ENCODE measurements at regions not wholly inside any gene's neighbourhood (a gene's known extent, or its start where the extent isn't known, plus 50 kb on each side); places are given as distances from the start of the nearest gene placed in this dataset.

- DNase-seq (ENCODE audit: extremely low read depth in 1 of 4, low spot score in 3 of 4) (no peak), FAIRE-seq (no peak), ATAC-seq (no peak)
- H3K27me3 ChIP-seq (ENCODE audit: control insufficient read depth in 2 of 2, insufficient read depth in 2 of 2, low read length in 2 of 2) = no peaks in the 10 kb centered on the region
- no peaks in the 10 kb centered on the region for H3K9me1 ChIP-seq (ENCODE audit: control insufficient read depth, insufficient read depth, low read length)
- H3K9ac ChIP-seq (ENCODE audit: insufficient read depth in 1 of 2, low read depth in 2 of 2, low read length in 2 of 2) = no peak overlapping the region
- no peaks in the 10 kb centered on the region for H3K4me1 ChIP-seq (replicated peaks in 1 of 2; ENCODE audit: control insufficient read depth in 2 of 2, insufficient read depth in 2 of 2, low read length in 2 of 2)
- H4K20me1 ChIP-seq (replicated peaks; ENCODE audit: control insufficient read depth, insufficient read depth, low read length) = no peaks in the 10 kb centered on the region
- BruUV-seq (replicated peaks) = no TSS peak
- no peak overlapping the region for H2AFZ ChIP-seq (ENCODE audit: low read depth, low read length)
- H3K9me3 ChIP-seq (replicated peaks; ENCODE audit: control insufficient read depth, insufficient read depth, low read depth, low read length) = no peaks in the 10 kb centered on the region
- no peak for TF ChIP-seq TGIF2 (CRISPR knock-in tag; IDR thresholded peaks at IDR 0.05)
- no peak for TF ChIP-seq ZNF212 (CRISPR knock-in tag; IDR thresholded peaks at IDR 0.05)
- TF ChIP-seq FOXP1 (CRISPR knock-in tag; IDR thresholded peaks at IDR 0.05) = no peak
- no peak for TF ChIP-seq ZNF79 (CRISPR knock-in tag; IDR thresholded peaks at IDR 0.05; ENCODE audit: low read depth)
- TF ChIP-seq FOXK1 (CRISPR knock-in tag; IDR thresholded peaks at IDR 0.05; ENCODE audit: borderline replicate concordance) = no peak
- TF ChIP-seq ZEB2 (IDR thresholded peaks at IDR 0.05) = no peak
- TF ChIP-seq ELK1 (CRISPR knock-in tag; IDR thresholded peaks at IDR 0.05) = no peak
- no peak for TF ChIP-seq ZC3H4 (CRISPR knock-in tag; IDR thresholded peaks at IDR 0.05; ENCODE audit: borderline replicate concordance)
- TF ChIP-seq NFE2L1 (tag; IDR thresholded peaks at IDR 0.05; ENCODE audit: borderline replicate concordance, low read depth) = no peak
- TF ChIP-seq SMAD1 (IDR thresholded peaks at IDR 0.05; ENCODE audit: low read depth, low read length, partially characterized antibody) = no peak
- TF ChIP-seq NR2F6 (CRISPR knock-in tag; IDR thresholded peaks at IDR 0.05) = no peak
- no peak overlapping the region for H3K27ac ChIP-seq (ENCODE audit: extremely low read depth, low read depth, low read length)
- H3K4me3 ChIP-seq = no peak overlapping the region
- 0% methylated on average over 2 of the region's 2 CpGs for WGBS (ENCODE audit: insufficient coverage, low coverage, missing lambda C conversion rate)
- no peaks in the 10 kb centered on the region for H3K79me2 ChIP-seq (ENCODE audit: control insufficient read depth, insufficient read depth, low read length)
- CTCF ChIA-PET (ENCODE audit: low intra/inter-chr PET ratio) = no interaction called here
- in situ Hi-C loops (cut with MboI) (no loop called here), intact Hi-C loops (cut with micrococcal nuclease) (no loop called here)
- H3K36me3 ChIP-seq (ENCODE audit: control insufficient read depth, insufficient read depth, low read length) = no peaks in the 10 kb centered on the region
- POLR2A ChIA-PET = no interaction called here
- H3K4me2 ChIP-seq (ENCODE audit: insufficient read depth, low read length) = no peak overlapping the region
Observed at GRCh38 chr3:55297245-55297644, 189.9 kb downstream of the WNT5A start.
